ENCODE measurements at regions not wholly inside any gene's neighbourhood (a gene's known extent, or its start where the extent isn't known, plus 50 kb on each side); places are given as distances from the start of the nearest gene placed in this dataset.

- Histone ChIP-seq H3K36me3 (no peaks in the 10 kb centered on the region), H3K9me3 (no peaks in the 10 kb centered on the region), H3K27ac (no peak overlapping the region), H3K27me3 (no peaks in the 10 kb centered on the region), H3K4me1 (no peaks in the 10 kb centered on the region), H3K4me3 (no peak overlapping the region)
- DNase-seq: no peak
- TF ChIP-seq, protein P1, sequence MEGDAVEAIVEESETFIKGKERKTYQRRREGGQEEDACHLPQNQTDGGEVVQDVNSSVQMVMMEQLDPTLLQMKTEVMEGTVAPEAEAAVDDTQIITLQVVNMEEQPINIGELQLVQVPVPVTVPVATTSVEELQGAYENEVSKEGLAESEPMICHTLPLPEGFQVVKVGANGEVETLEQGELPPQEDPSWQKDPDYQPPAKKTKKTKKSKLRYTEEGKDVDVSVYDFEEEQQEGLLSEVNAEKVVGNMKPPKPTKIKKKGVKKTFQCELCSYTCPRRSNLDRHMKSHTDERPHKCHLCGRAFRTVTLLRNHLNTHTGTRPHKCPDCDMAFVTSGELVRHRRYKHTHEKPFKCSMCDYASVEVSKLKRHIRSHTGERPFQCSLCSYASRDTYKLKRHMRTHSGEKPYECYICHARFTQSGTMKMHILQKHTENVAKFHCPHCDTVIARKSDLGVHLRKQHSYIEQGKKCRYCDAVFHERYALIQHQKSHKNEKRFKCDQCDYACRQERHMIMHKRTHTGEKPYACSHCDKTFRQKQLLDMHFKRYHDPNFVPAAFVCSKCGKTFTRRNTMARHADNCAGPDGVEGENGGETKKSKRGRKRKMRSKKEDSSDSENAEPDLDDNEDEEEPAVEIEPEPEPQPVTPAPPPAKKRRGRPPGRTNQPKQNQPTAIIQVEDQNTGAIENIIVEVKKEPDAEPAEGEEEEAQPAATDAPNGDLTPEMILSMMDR (IDR thresholded peaks at IDR 0.05): no peak
- TF ChIP-seq POLR2AphosphoS5 (IDR thresholded peaks at IDR 0.05) (no peak), EP300 (IDR thresholded peaks at IDR 0.05) (no peak), POLR2A (IDR thresholded peaks at IDR 0.05) (no peak)
- 93 to 100% (median 95%) methylated on average over 1 of the region's 1 CpG for WGBS, 5 donors
- intact Hi-C loops (cut with DNase I; ENCODE audit: low total_unique reads): no loop called here
These were observed 188.9 kb upstream of the KIF2B start for GRCh38 chr17:53633856-53634255.

GRCh38 chr17:53631486-53631885 is 191.2 kb upstream of the KIF2B start:
- H3K4me3 ChIP-seq: no peak overlapping the region
- DNase-seq: no peak
- H3K27me3 ChIP-seq: no peaks in the 10 kb centered on the region
- H3K9me3 ChIP-seq: no peaks in the 10 kb centered on the region
- intact Hi-C loops (cut with DNase I; ENCODE audit: low total_unique reads): no loop called here
- no peaks in the 10 kb centered on the region for H3K36me3 ChIP-seq
- no peaks in the 10 kb centered on the region for H3K4me1 ChIP-seq
- TF ChIP-seq POLR2AphosphoS5 (IDR thresholded peaks at IDR 0.05): no peak
- TF ChIP-seq, protein P1 (IDR thresholded peaks at IDR 0.05): no peak
- no peak for TF ChIP-seq POLR2A (IDR thresholded peaks at IDR 0.05)
- TF ChIP-seq EP300 (IDR thresholded peaks at IDR 0.05): no peak
- no peak overlapping the region for H3K27ac ChIP-seq
- WGBS, 5 donors: 53 to 65% (median 57%) methylated on average over 4 of the region's 4 CpGs

- H3K4me3 ChIP-seq: no peak overlapping the region
- intact Hi-C loops (cut with DNase I; ENCODE audit: low total_unique reads): no loop called here
- no peaks in the 10 kb centered on the region for H3K27me3 ChIP-seq
- TF ChIP-seq, protein P1 (IDR thresholded peaks at IDR 0.05): no peak
- no peak for TF ChIP-seq POLR2A (IDR thresholded peaks at IDR 0.05)
- no peak for TF ChIP-seq EP300 (IDR thresholded peaks at IDR 0.05)
- H3K4me1 ChIP-seq: no peaks in the 10 kb centered on the region
- no peak for DNase-seq
- H3K27ac ChIP-seq: no peak overlapping the region
- WGBS, 5 donors: 62 to 78% (median 67%) methylated on average over 1 of the region's 1 CpG
- H3K9me3 ChIP-seq: no peaks in the 10 kb centered on the region
- H3K36me3 ChIP-seq: no peaks in the 10 kb centered on the region
These were observed 192.1 kb upstream of the KIF2B start for GRCh38 chr17:53630638-53631037.

DNA sequence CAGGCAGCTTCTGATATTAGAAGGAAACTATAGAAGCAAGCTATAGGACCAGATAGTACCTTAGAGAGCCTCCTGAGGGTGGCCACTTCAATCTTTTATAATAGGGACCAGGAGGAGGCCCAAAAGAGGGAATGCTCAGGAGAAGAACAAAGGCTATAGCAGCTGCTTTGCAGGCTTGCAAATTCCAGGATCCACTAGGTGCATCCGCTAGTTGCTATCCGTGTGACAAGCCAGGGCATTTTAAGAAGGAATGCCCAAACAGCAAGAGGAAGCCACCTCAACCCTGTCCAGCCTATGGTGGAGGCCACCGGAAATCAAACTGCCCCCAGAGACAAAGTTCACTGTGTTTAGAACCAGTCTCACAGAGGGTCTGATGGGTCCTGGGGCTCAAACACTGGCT is 192.6 kb upstream of the KIF2B start:
- no peak overlapping the region for H3K27ac ChIP-seq
- H3K36me3 ChIP-seq: no peaks in the 10 kb centered on the region
- TF ChIP-seq POLR2AphosphoS5 (IDR thresholded peaks at IDR 0.05) (no peak), POLR2A (IDR thresholded peaks at IDR 0.05) (no peak), EP300 (IDR thresholded peaks at IDR 0.05) (no peak)
- TF ChIP-seq, protein P1 (IDR thresholded peaks at IDR 0.05): no peak
- 66 to 84% (median 74%) methylated on average over 3 of the region's 3 CpGs for WGBS, 5 donors
- no peaks in the 10 kb centered on the region for H3K27me3 ChIP-seq
- H3K4me1 ChIP-seq: no peaks in the 10 kb centered on the region
- no peak overlapping the region for H3K4me3 ChIP-seq
- DNase-seq: no peak
- H3K9me3 ChIP-seq: no peaks in the 10 kb centered on the region
- intact Hi-C loops (cut with DNase I; ENCODE audit: low total_unique reads): no loop called here

All from stomach (tissue), 8 donors.